GM12892 (cell line): ENCODE measurements at regions not wholly inside any gene's neighbourhood (a gene's known extent, or its start where the extent isn't known, plus 50 kb on each side); places are given as distances from the start of the nearest gene placed in this dataset.
"Not testable (repeated sequence)": the region's sequence is repeated elsewhere in the genome, so short reads cannot be mapped to it uniquely, and the experiment has no call there.

ENCODE experiments used
- DNase-seq: peaks from one replicate; pipeline ENCODE4 v3.0.0; 2011; ENCODE audit not compliant: insufficient read length
- FAIRE-seq: peaks from 2 replicates; lab custom pipeline; 2011; peaks lifted over from hg19 to GRCh38; lab: Jason Lieb, UNC
- POLR2A ChIP-seq: IDR thresholded peaks from 2 replicates; pipeline ENCODE4 v1.6.1; 2011; ENCODE audit warnings: low read depth, low read length, control low read depth
- POLR2AphosphoS5 ChIP-seq: IDR thresholded peaks from 2 replicates; pipeline ENCODE4 v1.6.1; 2011; ENCODE audit warnings: low read depth, low read length, control low read depth
- TAF1 ChIP-seq: IDR thresholded peaks from 2 replicates; pipeline ENCODE4 v1.6.1; 2011; ENCODE audit warnings: low read depth, mild to moderate bottlenecking, control low read depth, low read length, borderline replicate concordance

GRCh38 chr13:39930060-39930459 is 274.6 kb downstream of the COG6 start:
- TF ChIP-seq POLR2AphosphoS5 (no peak), POLR2A (no peak), TAF1 (no peak)
- no peak for DNase-seq
- FAIRE-seq = no peak

- FAIRE-seq (no peak), DNase-seq (no peak)
- no peak for TF ChIP-seq POLR2AphosphoS5
These were observed 275.3 kb downstream of the COG6 start for GRCh38 chr13:39930544-39931444.

- TF ChIP-seq TAF1 = no peak
- no peak for TF ChIP-seq POLR2AphosphoS5
- TF ChIP-seq POLR2A = no peak
- FAIRE-seq (no peak), DNase-seq (no peak)
These were observed 276.0 kb downstream of the COG6 start for GRCh38 chr13:39931505-39931904.

GRCh38 chr13:39932514-39932913 is 277.1 kb downstream of the COG6 start:
- DNase-seq, FAIRE-seq: not testable (repeated sequence)

- no peak for TF ChIP-seq TAF1
- no peak for TF ChIP-seq POLR2AphosphoS5
- TF ChIP-seq POLR2A = no peak
- no peak for FAIRE-seq
- DNase-seq = no peak
These were observed 279.7 kb downstream of the COG6 start for GRCh38 chr13:39935155-39935554.

GRCh38 chr13:39938596-39938995 is 283.1 kb downstream of the COG6 start:
- TF ChIP-seq POLR2AphosphoS5 (no peak), TAF1 (no peak), POLR2A (no peak)
- no peak for FAIRE-seq
- DNase-seq = no peak

DNA sequence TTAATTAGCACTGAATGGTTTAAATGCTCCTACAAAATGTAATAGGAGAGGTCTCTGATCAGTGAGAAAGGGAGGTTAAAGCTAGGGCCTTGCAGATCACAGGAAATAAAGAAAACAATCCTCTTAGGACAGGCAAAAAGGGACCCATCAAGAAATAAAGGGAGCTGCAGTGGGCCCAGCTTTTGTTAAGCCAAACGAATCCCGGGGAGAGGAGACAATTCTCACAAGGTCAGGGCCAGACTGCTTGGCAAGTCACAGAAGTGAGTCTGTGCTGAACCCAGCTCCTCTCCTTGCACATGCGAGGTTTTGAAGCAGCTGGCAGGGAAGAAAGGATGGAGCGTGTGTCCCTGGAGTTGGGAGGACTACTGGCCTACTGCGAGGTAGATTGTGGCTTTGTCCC is 285.8 kb downstream of the COG6 start:
- DNase-seq (no peak), FAIRE-seq (no peak)
- no peak for TF ChIP-seq POLR2A
- TF ChIP-seq TAF1 = no peak
- no peak for TF ChIP-seq POLR2AphosphoS5

GRCh38 chr13:39941911-39942551 is 286.6 kb downstream of the COG6 start:
- no peak for TF ChIP-seq TAF1
- TF ChIP-seq POLR2A = no peak
- TF ChIP-seq POLR2AphosphoS5 = no peak
- no peak for FAIRE-seq
- no peak for DNase-seq

DNA sequence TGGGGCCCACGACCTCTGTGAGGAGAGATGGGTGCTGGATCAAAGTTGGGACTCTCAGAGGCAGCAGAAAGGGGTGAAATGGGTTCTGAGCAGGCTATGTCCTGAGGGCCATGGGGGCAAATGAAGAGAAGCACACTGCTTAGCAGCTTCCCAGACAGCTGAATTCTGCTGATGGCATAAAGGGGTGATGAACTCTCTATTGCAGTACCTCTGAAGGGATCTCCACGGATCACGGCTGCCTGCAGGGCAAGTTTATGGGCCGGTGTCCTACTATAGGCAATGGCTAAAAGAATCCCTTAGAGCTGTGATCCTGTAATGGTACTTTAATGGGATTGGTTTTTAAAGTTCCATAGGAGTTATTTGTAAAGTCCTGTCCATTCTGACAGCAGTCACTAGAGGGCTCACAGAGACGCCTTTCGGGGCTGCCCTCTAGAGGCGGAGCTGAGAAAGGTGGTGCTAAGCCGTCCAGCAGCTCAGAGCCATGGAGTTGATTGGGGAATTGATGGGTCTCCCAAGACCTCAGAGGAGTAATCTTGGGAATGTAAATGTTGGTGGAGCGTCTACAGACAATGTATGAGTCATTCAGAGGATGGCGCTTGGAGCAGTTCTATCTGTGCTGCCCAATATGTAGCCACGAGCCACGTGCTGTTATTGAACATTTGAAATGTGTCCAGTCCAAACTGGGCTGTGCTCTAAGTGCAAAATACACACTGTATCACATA is 287.3 kb downstream of the COG6 start:
- peak; percentile 90 for FAIRE-seq
- TF ChIP-seq TAF1 = no peak
- no peak for TF ChIP-seq POLR2A
- TF ChIP-seq POLR2AphosphoS5 = no peak
- DNase-seq = peak; percentile 36

DNA sequence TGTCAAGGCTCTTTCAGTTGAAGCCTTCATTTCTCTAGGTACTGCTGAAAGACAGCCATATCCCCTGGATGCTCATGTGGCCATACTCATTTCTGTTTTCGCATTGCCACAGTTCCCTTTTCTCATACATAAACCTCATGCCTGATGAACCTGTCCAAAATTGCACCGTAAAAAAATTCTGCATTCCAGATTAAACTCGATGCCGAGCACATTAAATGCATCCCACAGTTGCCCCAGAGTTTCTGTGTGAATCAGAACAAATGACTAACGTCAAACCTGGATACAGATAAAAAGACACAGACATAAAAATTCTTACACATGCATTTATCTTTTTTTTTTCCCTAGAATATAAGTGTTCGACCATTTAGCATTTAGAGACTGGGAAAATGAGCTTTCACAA is 288.2 kb downstream of the COG6 start:
- TF ChIP-seq TAF1 = no peak
- TF ChIP-seq POLR2A = no peak
- no peak for TF ChIP-seq POLR2AphosphoS5
- FAIRE-seq (peak; percentile 21), DNase-seq (no peak)

DNA sequence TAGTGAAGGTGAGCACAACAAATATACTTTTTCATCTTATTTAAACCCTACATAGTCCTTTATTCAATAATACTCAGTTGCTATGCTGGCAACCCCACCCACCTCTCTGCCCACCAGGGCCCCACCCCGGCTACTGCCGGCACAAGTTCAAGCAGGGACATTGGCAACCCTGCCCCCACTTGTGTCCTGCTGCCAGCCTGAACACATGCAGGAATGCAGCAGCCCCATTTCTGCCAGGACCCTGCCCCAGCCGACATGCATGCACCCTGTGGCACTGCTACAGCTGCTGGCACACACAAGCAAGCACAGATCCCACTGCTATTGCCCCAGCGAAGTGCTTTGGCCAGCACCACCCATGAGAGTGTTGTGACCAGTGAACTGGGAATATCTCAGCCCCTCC is 289.8 kb downstream of the COG6 start:
- DNase-seq = no peak
- no peak for TF ChIP-seq POLR2A
- no peak for TF ChIP-seq TAF1
- no peak for TF ChIP-seq POLR2AphosphoS5
- no peak for FAIRE-seq

GRCh38 chr13:39946769-39947168 is 291.3 kb downstream of the COG6 start:
- FAIRE-seq = no peak

More at GRCh38 chr13:39946769-39947168, 291.3 kb downstream of the COG6 start:
- no peak for DNase-seq
- no peak for TF ChIP-seq POLR2A
- no peak for TF ChIP-seq POLR2AphosphoS5
- TF ChIP-seq TAF1 = no peak
